ENCODE measurements at regions not wholly inside any gene's neighbourhood (a gene's known extent, or its start where the extent isn't known, plus 50 kb on each side); places are given as distances from the start of the nearest gene placed in this dataset.

DNA sequence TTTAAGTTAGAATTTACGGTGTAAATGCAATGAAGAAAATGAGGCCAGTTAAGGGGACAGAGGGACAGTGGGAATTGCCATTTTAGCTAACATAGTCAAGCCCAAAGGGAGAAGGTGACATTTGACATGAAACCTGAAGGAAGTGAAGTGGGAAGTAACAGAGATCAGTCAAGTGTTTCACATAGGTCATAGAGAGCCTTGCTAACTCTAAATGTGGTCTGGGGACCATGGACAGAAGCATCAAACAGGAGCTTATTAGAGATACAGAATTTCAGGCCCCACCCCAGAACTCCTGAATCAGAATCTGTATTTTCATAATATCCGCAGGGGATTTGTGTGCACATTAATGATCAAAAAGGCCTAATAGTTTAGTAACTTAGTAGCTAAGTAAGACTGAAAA, 393.7 kb downstream of the FRK start:
- Histone ChIP-seq H3K9me3 (ENCODE audit: insufficient read depth in 2 of 2, low read depth in 1 of 2, low read length in 1 of 2) (no peaks in the 10 kb centered on the region), H2BK20ac (ENCODE audit: low read length) (no peak overlapping the region), H2AFZ (ENCODE audit: low read length) (no peak overlapping the region), H3K79me2 (ENCODE audit: control insufficient read depth in 1 of 2, insufficient read depth in 2 of 2, low read length in 2 of 2) (no peaks in the 10 kb centered on the region), H3K9ac (replicated peaks in 1 of 4; ENCODE audit: extremely low read depth in 1 of 4, low read depth in 3 of 4, low read length in 3 of 4) (no peak overlapping the region), H3K27ac (ENCODE audit: low read depth, low read length) (no peak overlapping the region), H3K4ac (replicated peaks; ENCODE audit: insufficient read length, low read depth, low read length) (no peak overlapping the region), H2BK120ac (replicated peaks; ENCODE audit: low read depth, low read length) (no peak overlapping the region), H2AK5ac (ENCODE audit: low read depth, low read length) (no peak overlapping the region), H4K91ac (replicated peaks; ENCODE audit: insufficient read length, low read length) (no peak overlapping the region), H2BK5ac (ENCODE audit: low read depth, low read length) (no peak overlapping the region), H3K27me3 (replicated peaks in 1 of 4; ENCODE audit: control insufficient read depth in 3 of 4, extremely low read depth in 1 of 4, insufficient read depth in 3 of 4, low read length in 3 of 4) (no peaks in the 10 kb centered on the region), H4K20me1 (replicated peaks in 1 of 2; ENCODE audit: control insufficient read depth in 1 of 2, insufficient read depth in 2 of 2, low read length in 2 of 2) (no peaks in the 10 kb centered on the region), H3K4me2 (ENCODE audit: insufficient read depth in 1 of 2, low read depth in 2 of 2, low read length in 2 of 2) (no peak overlapping the region), H4K5ac (ENCODE audit: insufficient read length, low read depth, low read length) (no peak overlapping the region), H2BK15ac (ENCODE audit: low read length) (no peak overlapping the region), H4K8ac (ENCODE audit: extremely low read depth, insufficient read depth, low read length) (no peak overlapping the region), H3K4me1 (replicated peaks in 1 of 4; ENCODE audit: control insufficient read depth in 3 of 4, insufficient read depth in 4 of 4, low read length in 3 of 4) (no peaks in the 10 kb centered on the region; a peak in 1 of 7 replicates), H2BK12ac (ENCODE audit: low read depth, low read length) (no peak overlapping the region), H3K4me3 (ENCODE audit: extremely low read depth in 1 of 4, insufficient read depth in 2 of 4, low read depth in 3 of 4, low read length in 4 of 4) (no peak overlapping the region), H3K23me2 (ENCODE audit: low read depth, low read length) (no peaks in the 10 kb centered on the region), H3K36me3 (ENCODE audit: control insufficient read depth in 2 of 4, insufficient read depth in 4 of 4, low read length in 3 of 4) (no peaks in the 10 kb centered on the region), H3K14ac (ENCODE audit: insufficient read length) (no peak overlapping the region), H3K79me1 (ENCODE audit: low read depth, low read length) (no peaks in the 10 kb centered on the region), H3K18ac (ENCODE audit: extremely low read depth, low read length) (no peak overlapping the region), H3K56ac (replicated peaks; ENCODE audit: insufficient read length, low read depth, low read length) (no peak overlapping the region), H3K23ac (ENCODE audit: insufficient read length) (no peak overlapping the region)
- WGBS, 2 experiments (ENCODE audit: extremely low coverage in 1 of 2, insufficient coverage in 1 of 2, insufficient read length in 1 of 2, insufficient replicate concordance in 2 of 2, low coverage in 1 of 2, low lambda C conversion rate in 2 of 2, missing lambda C conversion rate in 1 of 2), result 90% methylated on average over 2 of the region's 2 CpGs; no CpG with 5 or more reads in 1 of the 2 experiments
- FAIRE-seq (no peak), DNase-seq (ENCODE audit: low read depth in 1 of 2, low spot score in 2 of 2) (no peak)
- CTCF ChIA-PET (ENCODE audit: partially characterized antibody), result interaction anchor here (1.0 kb wide), 1 partner anchor 89 kb away, joined by 3 read pairs; no protein-coding TSS in a partner anchor
- POLR2A ChIA-PET (ENCODE audit: partially characterized antibody), result no interaction called here
- TF ChIP-seq TCF12 (IDR thresholded peaks at IDR 0.05; ENCODE audit: low read depth, low read length) (no peak), CEBPB (IDR thresholded peaks at IDR 0.05; ENCODE audit: low read depth, low read length) (no peak), POU5F1 (IDR thresholded peaks at IDR 0.05; ENCODE audit: low read depth, low read length) (no peak), HDAC6 (IDR thresholded peaks at IDR 0.05; ENCODE audit: low read depth, low read length) (no peak), YY1 (IDR thresholded peaks at IDR 0.05; ENCODE audit: low read depth, low read length) (no peak), SP2 (IDR thresholded peaks at IDR 0.05; ENCODE audit: low read length) (no peak), POLR2A (IDR thresholded peaks at IDR 0.05; ENCODE audit: control extremely low read depth in 1 of 2, low read depth in 2 of 2, low read length in 2 of 2) (no peak), CTBP2 (IDR thresholded peaks at IDR 0.05; ENCODE audit: borderline replicate concordance, insufficient read depth, insufficient read length, low read length) (no peak), GTF2F1 (IDR thresholded peaks at IDR 0.05; ENCODE audit: borderline replicate concordance, low read depth, low read length) (no peak), MAFK (IDR thresholded peaks at IDR 0.05; ENCODE audit: low read depth, low read length) (no peak), KDM4A (IDR thresholded peaks at IDR 0.05; ENCODE audit: low read depth, low read length, severe bottlenecking) (no peak), RXRA (IDR thresholded peaks at IDR 0.05; ENCODE audit: insufficient read depth, low read depth, low read length) (no peak), BRCA1 (IDR thresholded peaks at IDR 0.05; ENCODE audit: low read depth, low read length) (no peak), KDM5A (IDR thresholded peaks at IDR 0.05; ENCODE audit: low read length) (no peak), EP300 (IDR thresholded peaks at IDR 0.05; ENCODE audit: borderline replicate concordance in 1 of 2, low read depth in 2 of 2, low read length in 2 of 2) (no peak)
